ENCODE measurements at regions not wholly inside any gene's neighbourhood (a gene's known extent, or its start where the extent isn't known, plus 50 kb on each side); places are given as distances from the start of the nearest gene placed in this dataset.

DNA sequence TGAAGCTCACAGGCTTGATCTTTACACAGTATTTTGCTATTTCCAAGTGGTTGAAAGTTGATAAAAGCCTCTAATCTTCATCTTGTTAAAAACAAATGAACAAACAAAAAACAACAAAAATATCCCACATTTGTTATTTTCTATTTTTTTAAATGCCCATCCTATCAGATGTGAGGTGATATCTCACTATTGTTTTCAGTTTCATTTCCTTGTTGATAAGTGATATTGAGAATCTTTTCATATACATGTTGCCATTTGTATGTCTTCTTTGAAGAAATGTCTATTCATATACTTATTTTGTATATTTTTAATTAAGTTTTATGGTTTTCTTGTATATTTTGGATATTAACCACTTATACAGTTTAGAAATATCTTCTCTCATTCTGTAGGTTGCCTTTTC lies 175.8 kb downstream of the CALCRL start:
- TF ChIP-seq, protein P1, sequence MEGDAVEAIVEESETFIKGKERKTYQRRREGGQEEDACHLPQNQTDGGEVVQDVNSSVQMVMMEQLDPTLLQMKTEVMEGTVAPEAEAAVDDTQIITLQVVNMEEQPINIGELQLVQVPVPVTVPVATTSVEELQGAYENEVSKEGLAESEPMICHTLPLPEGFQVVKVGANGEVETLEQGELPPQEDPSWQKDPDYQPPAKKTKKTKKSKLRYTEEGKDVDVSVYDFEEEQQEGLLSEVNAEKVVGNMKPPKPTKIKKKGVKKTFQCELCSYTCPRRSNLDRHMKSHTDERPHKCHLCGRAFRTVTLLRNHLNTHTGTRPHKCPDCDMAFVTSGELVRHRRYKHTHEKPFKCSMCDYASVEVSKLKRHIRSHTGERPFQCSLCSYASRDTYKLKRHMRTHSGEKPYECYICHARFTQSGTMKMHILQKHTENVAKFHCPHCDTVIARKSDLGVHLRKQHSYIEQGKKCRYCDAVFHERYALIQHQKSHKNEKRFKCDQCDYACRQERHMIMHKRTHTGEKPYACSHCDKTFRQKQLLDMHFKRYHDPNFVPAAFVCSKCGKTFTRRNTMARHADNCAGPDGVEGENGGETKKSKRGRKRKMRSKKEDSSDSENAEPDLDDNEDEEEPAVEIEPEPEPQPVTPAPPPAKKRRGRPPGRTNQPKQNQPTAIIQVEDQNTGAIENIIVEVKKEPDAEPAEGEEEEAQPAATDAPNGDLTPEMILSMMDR (IDR thresholded peaks at IDR 0.05), result no peak
- no peak for TF ChIP-seq POLR2A (IDR thresholded peaks at IDR 0.05)
